ENCODE measurements at regions not wholly inside any gene's neighbourhood (a gene's known extent, or its start where the extent isn't known, plus 50 kb on each side); places are given as distances from the start of the nearest gene placed in this dataset.

DNA sequence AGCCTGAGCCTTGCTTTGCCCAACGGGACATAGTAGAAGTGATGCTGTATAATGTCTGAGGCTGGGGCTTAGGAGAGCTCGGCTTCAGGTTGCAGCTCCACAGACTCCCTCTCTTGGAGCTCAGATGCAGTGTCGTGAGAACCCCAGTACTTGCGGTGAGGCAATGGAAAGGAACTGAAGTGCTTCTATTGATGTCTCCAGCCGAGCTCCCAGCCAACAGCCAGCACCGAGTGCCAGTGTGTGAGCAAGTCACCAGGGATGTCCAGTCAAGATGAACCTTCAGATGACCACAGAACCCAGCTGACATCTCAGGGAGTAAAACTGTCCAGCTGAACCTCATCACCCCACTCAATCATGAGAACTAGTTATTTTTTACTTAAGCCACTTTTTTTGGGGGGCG, 268.1 kb downstream of the IRF8 start:
- Histone ChIP-seq H3K4me1 (ENCODE audit: control insufficient read depth in 1 of 2, low read depth in 2 of 2) (no peaks in the 10 kb centered on the region), H3K36me3 (no peaks in the 10 kb centered on the region), H3K27me3 (replicated peaks; ENCODE audit: insufficient read depth) (no peaks in the 10 kb centered on the region), H3K9me3 (no peaks in the 10 kb centered on the region), H3K27ac (no peak overlapping the region), H3K4me3 (no peak overlapping the region)
- no peak for ATAC-seq (ENCODE audit: insufficient number of reproducible peaks, low FRiP score, low read depth)
- TF ChIP-seq CTCF (IDR thresholded peaks at IDR 0.05) = no peak
- DNase-seq (ENCODE audit: low spot score) = no peak

GRCh38 chr16:86170720-86171119, 271.8 kb downstream of the IRF8 start:
- TF ChIP-seq CTCF (IDR thresholded peaks at IDR 0.05) = no peak
- ATAC-seq (ENCODE audit: insufficient number of reproducible peaks, low FRiP score, low read depth) = no peak
- no peak overlapping the region for H3K27ac ChIP-seq

DNA sequence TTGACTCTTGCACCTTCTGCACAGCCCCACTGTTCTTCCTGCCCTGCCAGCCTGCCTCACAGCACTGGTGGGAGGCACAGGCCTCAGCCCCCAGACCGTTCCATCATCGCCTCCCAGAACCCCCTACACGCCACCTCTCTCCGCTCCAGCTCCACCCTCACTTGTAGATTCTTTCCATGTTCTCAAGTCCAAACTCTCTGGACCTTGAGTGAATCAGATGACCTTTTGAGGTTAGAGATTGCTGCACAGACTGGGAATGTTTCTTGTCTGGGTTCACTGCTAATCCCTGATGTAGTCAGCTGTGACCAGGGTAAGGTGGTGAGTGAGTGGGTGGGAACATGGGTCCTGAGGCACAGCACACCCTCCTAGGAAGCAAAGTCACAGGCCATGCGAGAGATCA, 272.4 kb downstream of the IRF8 start:
- no peak for TF ChIP-seq CTCF (IDR thresholded peaks at IDR 0.05)
- no peak for DNase-seq (ENCODE audit: low spot score)
- Histone ChIP-seq H3K36me3 (no peaks in the 10 kb centered on the region), H3K27me3 (replicated peaks; ENCODE audit: insufficient read depth) (no peaks in the 10 kb centered on the region), H3K9me3 (no peaks in the 10 kb centered on the region), H3K4me3 (no peak overlapping the region), H3K27ac (no peak overlapping the region), H3K4me1 (ENCODE audit: control insufficient read depth in 1 of 2, low read depth in 2 of 2) (no peaks in the 10 kb centered on the region)
- ATAC-seq (ENCODE audit: insufficient number of reproducible peaks, low FRiP score, low read depth) = no peak

More at GRCh38 chr16:86170720-86171119, 271.8 kb downstream of the IRF8 start:
- Histone ChIP-seq H3K4me1 (ENCODE audit: control insufficient read depth in 1 of 2, low read depth in 2 of 2) (no peaks in the 10 kb centered on the region), H3K9me3 (no peaks in the 10 kb centered on the region), H3K4me3 (no peak overlapping the region), H3K36me3 (no peaks in the 10 kb centered on the region), H3K27me3 (replicated peaks; ENCODE audit: insufficient read depth) (no peaks in the 10 kb centered on the region)
- DNase-seq (ENCODE audit: low spot score) = no peak

- Histone ChIP-seq H3K27me3 (replicated peaks; ENCODE audit: insufficient read depth) (no peaks in the 10 kb centered on the region), H3K4me3 (no peak overlapping the region), H3K36me3 (no peaks in the 10 kb centered on the region), H3K27ac (no peak overlapping the region), H3K9me3 (peaks cover 3% of the 10 kb centered on the region), H3K4me1 (ENCODE audit: control insufficient read depth in 1 of 2, low read depth in 2 of 2) (no peaks in the 10 kb centered on the region)
- ATAC-seq (ENCODE audit: insufficient number of reproducible peaks, low FRiP score, low read depth) (no peak), DNase-seq (ENCODE audit: low spot score) (no peak)
- no peak for TF ChIP-seq CTCF (IDR thresholded peaks at IDR 0.05)
These were observed 276.9 kb downstream of the IRF8 start for GRCh38 chr16:86175816-86176215.

DNA sequence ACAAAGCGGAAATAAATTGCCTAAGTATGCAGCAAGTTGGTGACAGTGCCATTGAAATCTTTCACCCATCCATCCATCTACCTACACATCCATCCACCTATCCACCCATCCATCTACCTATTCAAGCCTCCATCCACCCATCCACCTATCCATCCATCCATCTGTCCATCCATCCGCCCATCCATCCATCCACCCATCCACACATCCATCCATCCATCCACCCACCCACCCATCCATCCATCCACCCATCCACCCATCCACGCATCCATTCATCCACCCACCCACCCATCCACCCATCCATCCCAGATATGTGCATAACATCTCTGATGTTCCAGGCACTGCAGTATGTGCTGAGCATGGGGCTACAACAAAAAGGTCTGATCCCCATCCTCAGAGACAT, 277.5 kb downstream of the IRF8 start:
- no peak overlapping the region for H3K4me3 ChIP-seq

More for the DNA sequence above, 277.5 kb downstream of the IRF8 start:
- ATAC-seq (ENCODE audit: insufficient number of reproducible peaks, low FRiP score, low read depth) (no peak), DNase-seq (ENCODE audit: low spot score) (no peak)
- H3K9me3 ChIP-seq = peaks cover 3% of the 10 kb centered on the region
- H3K27me3 ChIP-seq (replicated peaks; ENCODE audit: insufficient read depth) = no peaks in the 10 kb centered on the region
- H3K36me3 ChIP-seq = no peaks in the 10 kb centered on the region
- H3K27ac ChIP-seq = no peak overlapping the region
- no peak for TF ChIP-seq CTCF (IDR thresholded peaks at IDR 0.05)
- no peaks in the 10 kb centered on the region for H3K4me1 ChIP-seq (ENCODE audit: control insufficient read depth in 1 of 2, low read depth in 2 of 2)
